SK-N-SH (cell line): ENCODE measurements at regions not wholly inside any gene's neighbourhood (a gene's known extent, or its start where the extent isn't known, plus 50 kb on each side); places are given as distances from the start of the nearest gene placed in this dataset.

ENCODE experiments used
- CTCF ChIA-PET: fragments of 300-600, 350-600 bp; formaldehyde crosslinking; extraction: SDS; loops from one replicate; lab custom pipeline; 2021; lab: Yijun Ruan, JAX
- POLR2A ChIA-PET: fragments of 350-600 bp; sonication (Branson Sonifier 250); formaldehyde crosslinking; extraction: SDS; loops from one replicate; lab custom pipeline; 2020; ENCODE audit warnings: antibody characterized with exemption, inconsistent platforms; lab: Yijun Ruan, JAX
- DNase-seq: peaks from one replicate; pipeline ENCODE4 v3.0.0; 2012
- H2AFZ ChIP-seq: fragments of 200-600 bp; sonication (generic); 2 replicates; pipeline ENCODE4 v1.8.1; 2016; ENCODE audit warnings: antibody characterized with exemption, mild to moderate bottlenecking, low read depth
- H3F3A ChIP-seq: fragments of 200-600 bp; sonication (generic); replicated peaks from 2 replicates; pipeline ENCODE3; 2016; ENCODE audit warnings: antibody characterized with exemption, mild to moderate bottlenecking; ENCODE audit not compliant: insufficient read depth
- H3K27ac ChIP-seq, 2 experiments: fragments of 200-500 bp in 1 of 2; fragments of 200-600 bp in 1 of 2; sonication (Bioruptor generic) in 1 of 2; sonication (generic), shearing (Covaris generic) in 1 of 2; 2 replicates each; pipeline versions ENCODE4 v1.5.1 to v1.6.1; 2014 to 2016; ENCODE audit warnings: low read depth in 2 of 2, inconsistent platforms in 1 of 2, low read length in 1 of 2, mild to moderate bottlenecking in 1 of 2, mixed read lengths in 1 of 2
- H3K27me3 ChIP-seq: fragments of 200-600 bp; sonication (generic), shearing (Covaris generic); 2 replicates; pipeline ENCODE4 v1.6.1; 2016; ENCODE audit warnings: mixed run types; ENCODE audit not compliant: insufficient read depth
- H3K36me3 ChIP-seq, 2 experiments: fragments of 200-500 bp in 1 of 2; fragments of 200-600 bp in 1 of 2; sonication (Bioruptor generic) in 1 of 2; sonication (generic) in 1 of 2; replicated peaks in 1 of 2; 2 replicates each; pipeline versions ENCODE3 to v1.5.1; 2014 to 2016; ENCODE audit warnings: low read length in 1 of 2, mild to moderate bottlenecking in 1 of 2; ENCODE audit not compliant: insufficient read depth in 2 of 2, control insufficient read depth in 1 of 2
- H3K4me1 ChIP-seq, 2 experiments: fragments of 200-500 bp in 1 of 2; fragments of 200-600 bp in 1 of 2; sonication (Bioruptor generic) in 1 of 2; sonication (generic), shearing (Covaris generic) in 1 of 2; 2 replicates each; pipeline versions ENCODE4 v1.5.1 to v1.6.1; 2014 to 2016; ENCODE audit warnings: low read depth in 1 of 2, low read length in 1 of 2, mixed run types in 1 of 2; ENCODE audit not compliant: insufficient read depth in 2 of 2, control insufficient read depth in 1 of 2
- H3K4me2 ChIP-seq: fragments of 200-600 bp; sonication (generic), shearing (Covaris generic); 2 replicates; pipeline ENCODE4 v1.6.1; 2017; ENCODE audit warnings: mixed run types
- H3K4me3 ChIP-seq, 2 experiments: fragments of 200-500 bp in 1 of 2; fragments of 200-600 bp in 1 of 2; sonication (Bioruptor generic) in 1 of 2; sonication (generic), shearing (Covaris generic) in 1 of 2; 2 replicates each; pipeline versions ENCODE4 v1.5.1 to v1.8.1; 2014 to 2016; ENCODE audit warnings: low read depth in 2 of 2, inconsistent platforms in 1 of 2, low read length in 1 of 2, mild to moderate bottlenecking in 1 of 2, mixed read lengths in 1 of 2, moderate library complexity in 1 of 2
- H3K79me2 ChIP-seq: fragments of 200-600 bp; sonication (generic); 2 replicates; pipeline ENCODE4 v1.8.1; 2017; ENCODE audit warnings: mild to moderate bottlenecking; ENCODE audit not compliant: insufficient read depth
- H3K9ac ChIP-seq: fragments of 200-600 bp; sonication (generic); 2 replicates; pipeline ENCODE4 v1.6.1; 2017; ENCODE audit warnings: mixed run types
- H3K9me2 ChIP-seq: fragments of 200-600 bp; sonication (generic); 2 replicates; pipeline ENCODE4 v1.6.1; 2017; ENCODE audit warnings: mixed run types
- H3K9me3 ChIP-seq: fragments of 200-600 bp; sonication (generic); 2 replicates; pipeline ENCODE4 v1.6.1; 2017; ENCODE audit warnings: mixed run types, mild to moderate bottlenecking, moderate library complexity
- H4K20me1 ChIP-seq: fragments of 200-600 bp; sonication (generic); 2 replicates; pipeline ENCODE4 v1.6.1; 2017; ENCODE audit warnings: mild to moderate bottlenecking, mixed run types; ENCODE audit not compliant: insufficient read depth
- CTCF ChIP-seq: fragments of 200-600 bp; sonication (generic); IDR thresholded peaks from 2 replicates; pipeline ENCODE4 v1.6.1; 2017; ENCODE audit warnings: antibody characterized with exemption, mild to moderate bottlenecking, moderate library complexity
- FOXJ3 ChIP-seq: sonication (generic); formaldehyde crosslinking; IDR thresholded peaks from 2 replicates; pipeline ENCODE4 v1.5.1; 2020; ENCODE audit warnings: mild to moderate bottlenecking, missing genetic modification reagents
- GATA2 ChIP-seq: sonication (generic); formaldehyde crosslinking; IDR thresholded peaks from 2 replicates; pipeline ENCODE4 v1.5.0; 2020; ENCODE audit warnings: mild to moderate bottlenecking, missing genetic modification reagents
- JUND ChIP-seq: IDR thresholded peaks from 2 replicates; pipeline ENCODE4 v1.4.0; 2012
- MXI1 ChIP-seq: IDR thresholded peaks from 2 replicates; pipeline ENCODE4 v1.6.1; 2012; ENCODE audit warnings: mild to moderate bottlenecking, low read depth, low read length, improper control_type of control experiment
- POLR2AphosphoS5 ChIP-seq: IDR thresholded peaks from 2 replicates; pipeline ENCODE4 v1.6.1; 2012; ENCODE audit warnings: low read depth, low read length
- RAD21 ChIP-seq: IDR thresholded peaks from 2 replicates; pipeline ENCODE4 v1.6.1; 2012; ENCODE audit warnings: mild to moderate bottlenecking, low read length
- RCOR1 ChIP-seq: fragments of 150-350 bp; IDR thresholded peaks from 2 replicates; pipeline ENCODE4 v1.6.1; 2017; ENCODE audit warnings: antibody characterized with exemption, low read length
- SMC3 ChIP-seq: IDR thresholded peaks from 2 replicates; pipeline ENCODE4 v1.6.1; 2012; ENCODE audit warnings: low read depth, low read length, improper control_type of control experiment
- TAF1 ChIP-seq: IDR thresholded peaks from 2 replicates; pipeline ENCODE4 v1.6.1; 2012; ENCODE audit warnings: low read depth, mild to moderate bottlenecking, low read length, moderate library complexity, borderline replicate concordance
- TEAD4 ChIP-seq: IDR thresholded peaks from 2 replicates; pipeline ENCODE4 v1.4.0; 2012; ENCODE audit warnings: mild to moderate bottlenecking, borderline replicate concordance; ENCODE audit not compliant: insufficient read depth
- USF2 ChIP-seq: fragments of 150-350 bp; IDR thresholded peaks from 2 replicates; pipeline ENCODE4 v1.6.1; 2017; ENCODE audit warnings: antibody characterized with exemption, low read length, low read depth, borderline replicate concordance
- WGBS: methylation state at CpG from one replicate; pipeline ENCODE4 v1.1.6; 2017; ENCODE audit warnings: low lambda C conversion rate; 5-methylcytosine and 5-hydroxymethylcytosine counted together
- TF ChIP-seq, protein P1 (sequence below): IDR thresholded peaks from 2 replicates; pipeline ENCODE4 v1.4.0; 2012; ENCODE audit warnings: low read depth
- TF ChIP-seq, protein P2 (sequence below): IDR thresholded peaks from 2 replicates; pipeline ENCODE4 v1.4.0; 2012; ENCODE audit warnings: low read depth, borderline replicate concordance

- Histone ChIP-seq H3K27ac (no peak overlapping the region), H2AFZ (no peak overlapping the region), H4K20me1 (no peaks in the 10 kb centered on the region), H3K9me3 (no peaks in the 10 kb centered on the region; the same call in 1 of the 2 replicates), H3K4me2 (no peak overlapping the region), H3K79me2 (no peaks in the 10 kb centered on the region), H3K9ac (no peak overlapping the region), H3K4me3 (no peak overlapping the region), H3F3A (no peaks in the 10 kb centered on the region), H3K9me2 (no peaks in the 10 kb centered on the region; the same call in 1 of the 2 replicates), H3K36me3 (no peaks in the 10 kb centered on the region), H3K4me1 (no peaks in the 10 kb centered on the region), H3K27me3 (no peaks in the 10 kb centered on the region)
- ChIA-PET POLR2A (no interaction called here), CTCF (no interaction called here)
- DNase-seq, result no peak
- no peak for TF ChIP-seq RCOR1
- TF ChIP-seq TEAD4, result no peak
- TF ChIP-seq, protein P1, sequence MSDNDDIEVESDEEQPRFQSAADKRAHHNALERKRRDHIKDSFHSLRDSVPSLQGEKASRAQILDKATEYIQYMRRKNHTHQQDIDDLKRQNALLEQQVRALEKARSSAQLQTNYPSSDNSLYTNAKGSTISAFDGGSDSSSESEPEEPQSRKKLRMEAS, result no peak
- TF ChIP-seq SMC3, result no peak
- TF ChIP-seq, protein P2, sequence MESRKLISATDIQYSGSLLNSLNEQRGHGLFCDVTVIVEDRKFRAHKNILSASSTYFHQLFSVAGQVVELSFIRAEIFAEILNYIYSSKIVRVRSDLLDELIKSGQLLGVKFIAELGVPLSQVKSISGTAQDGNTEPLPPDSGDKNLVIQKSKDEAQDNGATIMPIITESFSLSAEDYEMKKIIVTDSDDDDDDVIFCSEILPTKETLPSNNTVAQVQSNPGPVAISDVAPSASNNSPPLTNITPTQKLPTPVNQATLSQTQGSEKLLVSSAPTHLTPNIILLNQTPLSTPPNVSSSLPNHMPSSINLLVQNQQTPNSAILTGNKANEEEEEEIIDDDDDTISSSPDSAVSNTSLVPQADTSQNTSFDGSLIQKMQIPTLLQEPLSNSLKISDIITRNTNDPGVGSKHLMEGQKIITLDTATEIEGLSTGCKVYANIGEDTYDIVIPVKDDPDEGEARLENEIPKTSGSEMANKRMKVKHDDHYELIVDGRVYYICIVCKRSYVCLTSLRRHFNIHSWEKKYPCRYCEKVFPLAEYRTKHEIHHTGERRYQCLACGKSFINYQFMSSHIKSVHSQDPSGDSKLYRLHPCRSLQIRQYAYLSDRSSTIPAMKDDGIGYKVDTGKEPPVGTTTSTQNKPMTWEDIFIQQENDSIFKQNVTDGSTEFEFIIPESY, result no peak
- no peak for TF ChIP-seq MXI1
- no peak for TF ChIP-seq RAD21
- WGBS, result 0% methylated on average over 2 of the region's 2 CpGs
Observed at GRCh38 chr9:11312966-11313365, 700.2 kb upstream of the PTPRD start.

DNA sequence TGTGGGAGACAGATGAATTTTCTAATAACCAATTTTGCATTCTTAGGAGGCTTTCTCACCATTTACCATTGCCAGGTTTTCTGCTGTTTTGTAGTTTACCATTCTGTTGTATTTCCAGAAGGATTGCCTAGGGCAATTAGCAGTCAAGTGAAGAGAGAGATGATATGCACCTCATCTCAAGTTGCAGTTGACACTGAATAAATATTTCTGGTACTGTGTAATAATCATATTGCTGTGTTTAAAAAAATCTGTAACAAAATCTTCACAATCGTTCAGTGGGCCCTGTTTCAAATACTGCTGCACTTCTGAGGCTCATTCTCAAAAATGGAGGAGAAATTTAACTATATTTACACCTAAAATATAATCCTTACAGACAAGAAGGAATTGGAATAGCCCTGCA is 706.1 kb upstream of the PTPRD start:
- no peaks in the 10 kb centered on the region; the same call in 1 of the 2 replicates for H3K9me2 ChIP-seq
- TF ChIP-seq POLR2AphosphoS5, result no peak
- TF ChIP-seq TAF1, result no peak
- TF ChIP-seq GATA2 (CRISPR knock-in tag), result no peak
- no peak for TF ChIP-seq CTCF
- TF ChIP-seq, protein P1, result no peak
- no peak for TF ChIP-seq USF2
- no peak for TF ChIP-seq JUND
- no peak for TF ChIP-seq FOXJ3 (CRISPR knock-in tag)
- H3K4me2 ChIP-seq, result no peak overlapping the region
- no peak overlapping the region for H3K27ac ChIP-seq
- no peak overlapping the region for H3K9ac ChIP-seq
- POLR2A ChIA-PET, result no interaction called here
- no peaks in the 10 kb centered on the region for H3F3A ChIP-seq
- 0% methylated on average over 1 of the region's 1 CpG for WGBS
- H3K9me3 ChIP-seq, result peaks cover 2% of the 10 kb centered on the region; the same call in 1 of the 2 replicates
- CTCF ChIA-PET, result interaction anchor here (1.2 to 1.7 kb wide), 4 partner anchors 9 to 462 kb away, joined by 4 to 6 read pairs (median 4); no protein-coding TSS in a partner anchor
- H3K4me1 ChIP-seq, result no peaks in the 10 kb centered on the region
- DNase-seq, result no peak
- H3K4me3 ChIP-seq, result no peak overlapping the region
- H3K27me3 ChIP-seq, result no peaks in the 10 kb centered on the region
- no peaks in the 10 kb centered on the region for H3K79me2 ChIP-seq
- no peak overlapping the region for H2AFZ ChIP-seq
- no peaks in the 10 kb centered on the region for H3K36me3 ChIP-seq
- H4K20me1 ChIP-seq, result no peaks in the 10 kb centered on the region
